Neural progenitor cell (in vitro differentiated cells): ENCODE measurements at regions not wholly inside any gene's neighbourhood (a gene's known extent, or its start where the extent isn't known, plus 50 kb on each side); places are given as distances from the start of the nearest gene placed in this dataset.

Experiments used
- EZH2 ChIP-seq: fragments of 200-600 bp; sonication (generic); IDR thresholded peaks from 2 replicates; pipeline ENCODE4 v1.6.1; 2017; ENCODE audit warnings: antibody characterized with exemption, mild to moderate bottlenecking, moderate library complexity
- TF ChIP-seq, protein P1 (sequence below): fragments of 200-600 bp; sonication (generic); IDR thresholded peaks from 2 replicates; pipeline ENCODE4 v1.5.1; 2017; ENCODE audit warnings: antibody characterized with exemption, mild to moderate bottlenecking

DNA sequence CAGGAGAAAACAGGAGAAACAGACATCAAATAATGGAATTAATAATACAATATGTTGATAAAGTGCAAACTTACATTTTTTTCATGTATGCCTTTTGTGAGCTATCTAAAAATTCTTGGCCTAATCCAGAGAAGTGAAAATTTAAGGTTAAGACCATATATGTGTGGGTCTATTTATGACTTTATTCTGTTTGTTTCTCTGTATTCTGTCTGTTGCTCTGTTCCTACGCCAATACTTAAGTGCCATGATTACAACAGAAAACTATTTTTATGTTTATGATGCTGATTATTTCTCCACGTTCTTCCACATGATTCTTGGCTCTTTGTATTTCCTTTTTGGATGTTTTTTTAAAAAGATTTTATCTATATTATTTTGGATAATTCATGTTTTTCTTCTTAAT lies 109.6 kb upstream of the MAP3K4 start:
- TF ChIP-seq, protein P1, sequence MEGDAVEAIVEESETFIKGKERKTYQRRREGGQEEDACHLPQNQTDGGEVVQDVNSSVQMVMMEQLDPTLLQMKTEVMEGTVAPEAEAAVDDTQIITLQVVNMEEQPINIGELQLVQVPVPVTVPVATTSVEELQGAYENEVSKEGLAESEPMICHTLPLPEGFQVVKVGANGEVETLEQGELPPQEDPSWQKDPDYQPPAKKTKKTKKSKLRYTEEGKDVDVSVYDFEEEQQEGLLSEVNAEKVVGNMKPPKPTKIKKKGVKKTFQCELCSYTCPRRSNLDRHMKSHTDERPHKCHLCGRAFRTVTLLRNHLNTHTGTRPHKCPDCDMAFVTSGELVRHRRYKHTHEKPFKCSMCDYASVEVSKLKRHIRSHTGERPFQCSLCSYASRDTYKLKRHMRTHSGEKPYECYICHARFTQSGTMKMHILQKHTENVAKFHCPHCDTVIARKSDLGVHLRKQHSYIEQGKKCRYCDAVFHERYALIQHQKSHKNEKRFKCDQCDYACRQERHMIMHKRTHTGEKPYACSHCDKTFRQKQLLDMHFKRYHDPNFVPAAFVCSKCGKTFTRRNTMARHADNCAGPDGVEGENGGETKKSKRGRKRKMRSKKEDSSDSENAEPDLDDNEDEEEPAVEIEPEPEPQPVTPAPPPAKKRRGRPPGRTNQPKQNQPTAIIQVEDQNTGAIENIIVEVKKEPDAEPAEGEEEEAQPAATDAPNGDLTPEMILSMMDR = no peak
- no peak for TF ChIP-seq EZH2
